ENCODE measurements at regions not wholly inside any gene's neighbourhood (a gene's known extent, or its start where the extent isn't known, plus 50 kb on each side); places are given as distances from the start of the nearest gene placed in this dataset.

GRCh38 chr6:80956898-80957297 is 795.6 kb downstream of the TENT5A start:
- no peaks in the 10 kb centered on the region for H3K9me3 ChIP-seq (replicated peaks; ENCODE audit: control insufficient read depth, insufficient read depth, low read length)
- CTCF ChIA-PET: no interaction called here

More at GRCh38 chr6:80956898-80957297, 795.6 kb downstream of the TENT5A start:
- Histone ChIP-seq H3K27ac (ENCODE audit: control insufficient read depth, insufficient read depth) (no peak overlapping the region), H3K4me1 (ENCODE audit: control insufficient read depth, insufficient read depth, low read length) (no peaks in the 10 kb centered on the region), H3K36me3 (ENCODE audit: control insufficient read depth in 2 of 2, insufficient read depth in 2 of 2, low read length in 1 of 2) (no peaks in the 10 kb centered on the region), H3K9ac (ENCODE audit: control insufficient read depth, insufficient read depth, low read length) (no peak overlapping the region), H3K4me2 (ENCODE audit: control insufficient read depth, insufficient read depth) (no peak overlapping the region), H3K4me3 (no peak overlapping the region), H4K20me1 (ENCODE audit: control insufficient read depth, insufficient read depth) (no peaks in the 10 kb centered on the region), H3K79me2 (ENCODE audit: control insufficient read depth, insufficient read depth, low read length) (no peaks in the 10 kb centered on the region), H2AFZ (ENCODE audit: control insufficient read depth, low read depth, low read length) (no peak overlapping the region), H3K27me3 (replicated peaks in 1 of 2; ENCODE audit: control insufficient read depth in 2 of 2, insufficient read depth in 2 of 2, low read length in 1 of 2) (no peaks in the 10 kb centered on the region)
- WGBS (ENCODE audit: insufficient coverage, insufficient replicate concordance, low lambda C conversion rate, missing lambda C conversion rate): 4% methylated on average over 1 of the region's 1 CpG
- RAD21 ChIA-PET (ENCODE audit: unreplicated experiment): no interaction called here
- POLR2A ChIA-PET: no interaction called here
- intact Hi-C loops (cut with micrococcal nuclease; ENCODE audit: unreplicated experiment) (loop anchor here (10.0 kb wide), 1 partner anchor 742 kb away; no protein-coding TSS in a partner anchor), in situ Hi-C loops (cut with MboI) (no loop called here)
- TF ChIP-seq SMARCA5 (IDR thresholded peaks at IDR 0.05) (no peak), POLR2AphosphoS2 (IDR thresholded peaks at IDR 0.05; ENCODE audit: low read depth, low read length) (no peak), ZBTB11 (CRISPR knock-in tag; IDR thresholded peaks at IDR 0.05) (no peak), BCL11A (IDR thresholded peaks at IDR 0.05; ENCODE audit: low read depth, low read length) (no peak), SP1 (IDR thresholded peaks at IDR 0.05; ENCODE audit: low read depth, low read length) (no peak), MAX (IDR thresholded peaks at IDR 0.05; ENCODE audit: low read depth, low read length) (no peak), RAD21 (IDR thresholded peaks at IDR 0.05; ENCODE audit: insufficient read depth, low read depth, low read length) (no peak), ZNF274 (IDR thresholded peaks at IDR 0.05; ENCODE audit: insufficient read depth, insufficient read length) (no peak), USF1 (IDR thresholded peaks at IDR 0.05; ENCODE audit: borderline replicate concordance, extremely low read length, insufficient read depth, low read depth, low read length) (no peak), NKRF (conservative IDR thresholded peaks at IDR 0.05) (no peak), RCOR1 (conservative IDR thresholded peaks at IDR 0.05; ENCODE audit: low read depth, low read length) (no peak), NFXL1 (IDR thresholded peaks at IDR 0.05; ENCODE audit: borderline replicate concordance) (no peak), NFYB (IDR thresholded peaks at IDR 0.05; ENCODE audit: insufficient read depth, low read depth, low read length) (no peak), TCF3 (IDR thresholded peaks at IDR 0.05; ENCODE audit: borderline replicate concordance, insufficient read depth, low read depth, low read length) (no peak), USF2 (IDR thresholded peaks at IDR 0.05; ENCODE audit: borderline replicate concordance, low read depth, low read length) (no peak), NR2C2 (IDR thresholded peaks at IDR 0.05; ENCODE audit: borderline replicate concordance, control insufficient read depth, insufficient read length, low read depth) (no peak), TCF7 (IDR thresholded peaks at IDR 0.05; ENCODE audit: borderline replicate concordance) (no peak)
- SMC1A ChIA-PET (ENCODE audit: uncharacterized antibody, unreplicated experiment): no interaction called here
- FAIRE-seq (no peak), DNase-seq (ENCODE audit: low read depth, low spot score) (no peak), ATAC-seq (no peak)
- BruUV-seq (replicated peaks): no TSS peak
